Karpas-422 (cell line): ENCODE measurements at regions not wholly inside any gene's neighbourhood (a gene's known extent, or its start where the extent isn't known, plus 50 kb on each side); places are given as distances from the start of the nearest gene placed in this dataset.

ENCODE experiments used
- DNase-seq: peaks from one replicate; pipeline ENCODE4 v3.0.0-alpha.2; 2015
- H2AFZ ChIP-seq: fragments of 200-600 bp; sonication (generic); 2 replicates; pipeline ENCODE4 v1.6.1; 2014; ENCODE audit warnings: antibody characterized with exemption, low read length, mixed read lengths
- H3K27ac ChIP-seq: fragments of 200-600 bp; sonication (generic); 2 replicates; pipeline ENCODE4 v1.5.1; 2014; ENCODE audit warnings: mild to moderate bottlenecking, low read length, moderate library complexity
- H3K27me3 ChIP-seq: fragments of 200-600 bp; sonication (generic); 2 replicates; pipeline ENCODE4 v1.6.1; 2014; ENCODE audit warnings: low read length, mixed read lengths
- H3K36me3 ChIP-seq: fragments of 200-600 bp; sonication (generic); 2 replicates; pipeline ENCODE4 v1.6.1; 2014; ENCODE audit warnings: low read length, mixed read lengths; ENCODE audit not compliant: insufficient read depth
- H3K4me1 ChIP-seq: fragments of 200-600 bp; sonication (generic); 2 replicates; pipeline ENCODE4 v1.6.1; 2014; ENCODE audit warnings: mild to moderate bottlenecking, low read length, mixed read lengths
- H3K4me2 ChIP-seq: fragments of 200-600 bp; sonication (generic); 2 replicates; pipeline ENCODE4 v1.6.1; 2014; ENCODE audit warnings: low read length, low read depth, mild to moderate bottlenecking; ENCODE audit not compliant: poor library complexity, severe bottlenecking
- H3K4me3 ChIP-seq: fragments of 200-600 bp; sonication (generic); 2 replicates; pipeline ENCODE4 v1.5.1; 2014; ENCODE audit warnings: mild to moderate bottlenecking, antibody characterized with exemption, low read length, mixed read lengths
- H3K79me2 ChIP-seq: fragments of 200-600 bp; sonication (generic); 2 replicates; pipeline ENCODE4 v1.6.1; 2014; ENCODE audit warnings: mild to moderate bottlenecking, low read length, mixed read lengths
- H3K9ac ChIP-seq: fragments of 200-600 bp; sonication (generic); 2 replicates; pipeline ENCODE4 v1.6.0; 2014; ENCODE audit warnings: low read length
- H3K9me2 ChIP-seq: fragments of 200-600 bp; sonication (generic), shearing (Covaris generic); replicated peaks from 2 replicates; pipeline ENCODE4 v1.6.0; 2014; ENCODE audit warnings: mild to moderate bottlenecking, low read length, moderate library complexity; ENCODE audit not compliant: insufficient read depth
- H3K9me3 ChIP-seq: fragments of 300-700, 200-600 bp; sonication (generic); 2 replicates; pipeline ENCODE4 v1.6.1; 2014; ENCODE audit warnings: low read length, mixed read lengths
- H4K20me1 ChIP-seq: fragments of 200-600 bp; sonication (generic); 2 replicates; pipeline ENCODE4 v1.6.1; 2014; ENCODE audit warnings: mild to moderate bottlenecking, antibody characterized with exemption, low read length, low read depth; ENCODE audit not compliant: insufficient read depth

DNA sequence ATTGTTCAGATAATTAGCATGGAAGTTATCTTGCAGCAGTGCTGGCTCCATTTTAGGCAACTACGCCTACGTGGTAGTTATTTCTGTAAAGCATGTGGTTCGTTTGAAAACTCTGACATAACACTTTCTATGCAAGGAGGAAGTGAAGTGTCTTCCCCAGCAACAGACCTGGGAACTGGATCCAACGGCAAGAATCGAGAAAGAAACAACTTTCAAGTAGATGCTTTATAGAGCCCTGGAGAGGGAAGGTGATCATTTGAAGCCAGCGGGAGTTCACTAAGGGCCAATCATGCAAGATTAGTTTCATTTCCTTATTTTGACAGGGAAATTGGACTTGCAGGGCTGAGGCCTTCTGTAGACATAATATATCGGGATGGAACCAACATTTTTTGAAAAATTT, 218.3 kb downstream of the ACKR3 start:
- Histone ChIP-seq H3K36me3 (no peaks in the 10 kb centered on the region), H3K9ac (no peak overlapping the region), H3K4me1 (peaks cover 7% of the 10 kb centered on the region; the same call in 1 of the 2 replicates), H3K4me2 (no peak overlapping the region), H2AFZ (no peak overlapping the region), H3K79me2 (no peaks in the 10 kb centered on the region), H3K27ac (no peak overlapping the region), H3K9me3 (no peaks in the 10 kb centered on the region), H3K9me2 (no peaks in the 10 kb centered on the region), H4K20me1 (no peaks in the 10 kb centered on the region), H3K27me3 (no peaks in the 10 kb centered on the region), H3K4me3 (no peak overlapping the region)
- peak; percentile 62 for DNase-seq

DNA sequence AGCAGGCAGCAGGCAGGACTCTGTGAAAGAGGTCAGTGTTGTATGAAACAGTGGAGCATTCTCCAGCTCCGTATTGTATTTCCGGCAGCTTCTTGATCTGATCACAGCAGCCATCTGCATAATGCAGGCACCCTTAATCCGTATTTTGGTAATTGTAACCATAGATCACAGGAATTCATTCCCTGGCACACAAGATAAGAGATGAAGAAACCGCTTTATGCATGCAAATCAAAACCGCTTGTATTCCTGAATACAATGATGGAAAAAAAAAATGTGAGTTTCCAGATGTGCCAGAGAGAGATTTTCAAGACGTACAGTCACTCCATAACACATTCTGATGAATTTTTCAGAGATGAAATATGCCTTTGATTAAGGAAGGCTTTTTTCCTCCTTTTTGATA, 221.3 kb downstream of the ACKR3 start:
- no peaks in the 10 kb centered on the region for H4K20me1 ChIP-seq
- H3K9ac ChIP-seq = no peak overlapping the region
- no peaks in the 10 kb centered on the region for H3K9me3 ChIP-seq
- H3K36me3 ChIP-seq = no peaks in the 10 kb centered on the region
- H3K4me3 ChIP-seq = no peak overlapping the region
- no peaks in the 10 kb centered on the region for H3K9me2 ChIP-seq
- DNase-seq = no peak
- no peak overlapping the region for H3K27ac ChIP-seq
- H3K4me1 ChIP-seq = peaks cover 7% of the 10 kb centered on the region; the same call in 1 of the 2 replicates
- no peak overlapping the region for H3K4me2 ChIP-seq
- no peak overlapping the region for H2AFZ ChIP-seq
- no peaks in the 10 kb centered on the region for H3K79me2 ChIP-seq
- H3K27me3 ChIP-seq = no peaks in the 10 kb centered on the region

DNA sequence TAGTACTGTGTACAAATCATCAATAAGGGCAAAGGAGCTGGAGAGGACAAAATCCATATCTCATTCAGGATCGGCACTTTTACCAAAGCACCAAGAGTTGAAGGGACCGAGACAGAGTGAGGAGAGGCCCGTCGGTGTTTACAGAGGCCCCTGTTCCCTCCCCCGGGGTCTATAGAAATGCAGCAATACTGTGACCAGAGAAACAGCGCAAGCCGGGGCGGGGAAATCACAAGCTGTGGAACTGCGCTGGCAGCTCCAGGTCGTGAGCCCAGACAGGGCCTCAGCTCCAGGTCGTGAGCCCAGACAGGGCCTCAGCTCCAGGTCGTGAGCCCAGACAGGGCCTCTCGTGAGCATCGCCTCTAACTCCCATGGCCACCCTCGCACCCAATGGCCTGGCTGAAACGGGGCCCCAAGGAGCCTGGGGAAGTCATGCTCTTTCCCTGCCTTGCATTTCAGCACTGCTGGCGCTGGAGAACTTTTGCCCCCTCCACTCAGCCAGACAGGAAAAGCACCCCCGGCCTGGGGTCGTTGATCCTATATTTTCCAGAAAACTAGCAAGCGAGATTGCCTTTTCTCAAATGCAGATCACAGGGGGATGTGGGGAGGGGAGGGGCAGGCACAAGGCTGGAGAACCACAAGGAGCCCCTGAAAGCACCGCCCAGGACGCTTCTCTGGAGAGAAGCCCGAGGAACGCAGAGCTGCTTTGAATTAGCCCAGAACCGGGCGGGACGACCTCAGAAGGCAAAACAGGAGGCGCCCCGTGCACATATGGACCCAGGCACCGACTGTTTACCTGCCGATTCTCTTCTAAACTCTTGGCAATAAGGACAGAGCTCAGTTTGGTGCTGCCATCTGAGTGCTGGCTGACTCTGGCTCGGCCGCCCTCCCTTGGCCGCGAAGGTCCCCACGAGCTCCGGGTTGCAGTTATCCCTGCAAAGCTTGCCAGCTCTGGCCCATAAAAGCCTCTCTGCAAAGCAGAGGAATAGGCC, 223.7 kb downstream of the ACKR3 start:
- H3K9ac ChIP-seq = no peak overlapping the region
- H3K36me3 ChIP-seq = no peaks in the 10 kb centered on the region
- no peak overlapping the region for H2AFZ ChIP-seq
- no peak overlapping the region for H3K4me3 ChIP-seq
- H3K27me3 ChIP-seq = no peaks in the 10 kb centered on the region
- DNase-seq = no peak
- H4K20me1 ChIP-seq = no peaks in the 10 kb centered on the region
- H3K79me2 ChIP-seq = no peaks in the 10 kb centered on the region
- 0 out of 2 replicates have a peak, but pooled peaks cover 2% of the 10 kb centered on the region for H3K4me1 ChIP-seq
- H3K9me2 ChIP-seq = no peaks in the 10 kb centered on the region
- H3K4me2 ChIP-seq = no peak overlapping the region
- no peak overlapping the region for H3K27ac ChIP-seq
- H3K9me3 ChIP-seq = no peaks in the 10 kb centered on the region

GRCh38 chr2:236794176-236794957, 224.7 kb downstream of the ACKR3 start:
- Histone ChIP-seq H4K20me1 (no peaks in the 10 kb centered on the region), H3K36me3 (no peaks in the 10 kb centered on the region), H3K9me3 (no peaks in the 10 kb centered on the region), H3K9ac (no peak overlapping the region), H3K4me1 (0 out of 2 replicates have a peak, but pooled peaks cover 2% of the 10 kb centered on the region), H3K9me2 (no peaks in the 10 kb centered on the region), H3K4me3 (no peak overlapping the region), H2AFZ (no peak overlapping the region), H3K27ac (no peak overlapping the region), H3K79me2 (no peaks in the 10 kb centered on the region), H3K4me2 (no peak overlapping the region), H3K27me3 (no peaks in the 10 kb centered on the region)
- no peak for DNase-seq

GRCh38 chr2:236795169-236795860, 225.7 kb downstream of the ACKR3 start:
- H3K4me2 ChIP-seq = no peak overlapping the region
- H3K9ac ChIP-seq = no peak overlapping the region
- H3K9me2 ChIP-seq = no peaks in the 10 kb centered on the region
- H3K27me3 ChIP-seq = no peaks in the 10 kb centered on the region
- H4K20me1 ChIP-seq = no peaks in the 10 kb centered on the region
- H3K4me1 ChIP-seq = 0 out of 2 replicates have a peak, but pooled peaks cover 2% of the 10 kb centered on the region
- no peak overlapping the region for H2AFZ ChIP-seq
- H3K9me3 ChIP-seq = no peaks in the 10 kb centered on the region
- H3K27ac ChIP-seq = no peak overlapping the region
- no peak overlapping the region for H3K4me3 ChIP-seq
- H3K79me2 ChIP-seq = no peaks in the 10 kb centered on the region
- H3K36me3 ChIP-seq = no peaks in the 10 kb centered on the region
- no peak for DNase-seq

GRCh38 chr2:236795861-236796219, 226.2 kb downstream of the ACKR3 start:
- Histone ChIP-seq H3K4me3 (no peak overlapping the region), H3K9me2 (no peaks in the 10 kb centered on the region), H3K79me2 (no peaks in the 10 kb centered on the region), H3K27ac (no peak overlapping the region), H3K4me1 (0 out of 2 replicates have a peak, but pooled peaks cover 2% of the 10 kb centered on the region), H2AFZ (no peak overlapping the region), H3K9me3 (no peaks in the 10 kb centered on the region), H3K9ac (no peak overlapping the region), H3K36me3 (no peaks in the 10 kb centered on the region), H4K20me1 (no peaks in the 10 kb centered on the region), H3K27me3 (no peaks in the 10 kb centered on the region), H3K4me2 (no peak overlapping the region)
- DNase-seq = no peak

DNA sequence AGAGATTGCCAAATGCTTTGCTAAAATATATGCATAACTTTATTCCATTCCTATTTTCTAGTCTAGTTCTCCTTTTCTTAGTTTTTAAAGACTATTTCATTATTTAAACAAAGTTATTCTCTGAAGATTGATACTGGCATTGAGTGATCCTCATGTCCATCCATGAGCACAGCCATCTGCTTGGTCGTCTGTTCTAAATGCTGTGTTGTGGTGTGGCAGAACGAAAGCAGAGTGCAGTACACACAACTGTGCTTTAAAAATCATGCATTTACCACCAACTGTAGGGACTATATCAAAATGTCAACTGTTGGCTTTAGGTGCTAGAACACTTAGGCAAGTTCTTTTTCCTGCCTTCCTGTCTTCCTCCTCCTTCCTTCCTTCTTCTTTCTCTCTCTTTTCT, 226.6 kb downstream of the ACKR3 start:
- Histone ChIP-seq H3K79me2 (no peaks in the 10 kb centered on the region), H3K27me3 (no peaks in the 10 kb centered on the region), H3K27ac (no peak overlapping the region), H3K4me1 (no peaks in the 10 kb centered on the region), H2AFZ (no peak overlapping the region), H4K20me1 (no peaks in the 10 kb centered on the region), H3K36me3 (no peaks in the 10 kb centered on the region), H3K4me2 (no peak overlapping the region), H3K4me3 (no peak overlapping the region), H3K9ac (no peak overlapping the region), H3K9me3 (no peaks in the 10 kb centered on the region), H3K9me2 (no peaks in the 10 kb centered on the region)
- DNase-seq = no peak

- no peaks in the 10 kb centered on the region for H3K79me2 ChIP-seq
These were observed 227.8 kb downstream of the ACKR3 start for GRCh38 chr2:236797411-236797810.

More at GRCh38 chr2:236797411-236797810, 227.8 kb downstream of the ACKR3 start:
- Histone ChIP-seq H3K36me3 (no peaks in the 10 kb centered on the region), H3K4me3 (no peak overlapping the region), H4K20me1 (no peaks in the 10 kb centered on the region), H3K27ac (no peak overlapping the region), H3K9ac (no peak overlapping the region), H2AFZ (no peak overlapping the region), H3K9me3 (no peaks in the 10 kb centered on the region), H3K27me3 (no peaks in the 10 kb centered on the region), H3K4me2 (no peak overlapping the region), H3K4me1 (no peaks in the 10 kb centered on the region), H3K9me2 (no peaks in the 10 kb centered on the region)
- DNase-seq = no peak
